GM21515 (cell line): ENCODE measurements at regions not wholly inside any gene's neighbourhood (a gene's known extent, or its start where the extent isn't known, plus 50 kb on each side); places are given as distances from the start of the nearest gene placed in this dataset.

Experiments used
- ATAC-seq: cut with Tn5 transposase; IDR thresholded peaks from one replicate; pipeline ENCODE4 v1.9.1; 2021; ENCODE audit not compliant: unreplicated experiment

DNA sequence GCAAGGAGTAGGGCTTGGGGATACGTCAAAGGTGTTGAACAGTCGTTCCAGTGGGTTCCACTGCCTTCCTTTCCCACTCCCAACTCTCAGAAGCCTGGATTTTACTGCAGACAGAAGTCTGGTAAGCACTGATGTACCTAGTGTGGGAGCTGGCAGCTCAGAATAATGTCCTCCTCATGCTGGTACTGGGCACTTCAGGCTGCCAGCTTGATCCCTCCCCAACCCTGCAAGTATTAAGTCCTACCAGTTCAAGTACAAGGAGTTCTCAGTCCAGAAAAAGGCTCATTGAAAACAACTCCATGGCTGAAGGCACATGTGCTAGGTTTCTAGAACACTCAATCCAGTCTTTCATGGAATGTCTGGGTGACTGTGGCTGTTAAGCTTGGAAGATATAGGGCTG lies 304.3 kb downstream of the NUAK1 start:
- no peak for ATAC-seq

DNA sequence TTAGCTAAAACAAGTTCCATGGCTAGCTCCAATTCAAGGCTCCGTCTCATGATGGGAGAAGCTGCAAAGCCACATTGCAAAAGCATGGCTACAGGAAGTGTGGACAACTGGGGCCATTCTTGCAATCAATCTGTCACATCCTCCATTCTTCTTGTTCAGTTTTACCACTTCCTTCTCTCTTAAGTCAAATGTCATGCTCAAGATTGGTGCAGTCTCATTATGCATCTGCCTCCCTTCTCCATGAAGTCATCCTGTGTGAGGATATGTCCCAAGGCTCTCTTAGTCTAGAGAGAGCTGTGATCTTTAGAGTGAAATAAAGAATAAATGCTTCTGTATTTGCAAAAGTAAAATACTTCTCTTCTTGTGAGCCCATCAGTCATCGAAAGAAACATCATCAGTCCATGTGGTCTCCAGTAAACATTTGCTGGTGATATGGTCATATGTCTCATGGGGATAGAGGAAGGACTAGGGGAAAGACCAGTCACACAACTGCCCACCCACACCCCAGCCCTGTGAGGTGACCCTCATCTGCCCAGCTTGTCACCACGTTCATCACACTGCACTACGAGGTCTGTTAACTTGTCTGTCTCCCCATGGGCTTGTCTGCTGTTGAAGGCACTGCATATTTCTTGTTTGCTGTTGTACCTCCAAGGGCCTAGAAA lies 303.0 kb downstream of the NUAK1 start:
- ATAC-seq: no peak

DNA sequence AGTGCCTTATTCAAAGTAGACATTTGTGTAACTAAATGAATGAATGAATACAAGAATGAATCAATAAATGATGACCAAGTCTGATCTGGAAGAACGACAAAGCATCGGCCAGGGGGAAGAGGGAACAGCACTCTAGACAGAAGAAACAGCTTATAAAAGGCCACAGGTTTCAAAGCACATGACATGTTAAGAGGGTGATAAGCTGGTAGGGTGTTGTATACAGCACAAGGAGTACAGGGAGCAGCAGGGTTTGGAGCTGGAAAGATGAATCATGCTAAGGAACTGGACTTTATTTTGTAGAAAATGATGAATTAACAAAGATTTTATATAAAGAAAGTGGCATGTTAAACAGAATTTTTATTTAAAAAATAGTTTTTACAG lies 302.5 kb downstream of the NUAK1 start:
- no peak for ATAC-seq

DNA sequence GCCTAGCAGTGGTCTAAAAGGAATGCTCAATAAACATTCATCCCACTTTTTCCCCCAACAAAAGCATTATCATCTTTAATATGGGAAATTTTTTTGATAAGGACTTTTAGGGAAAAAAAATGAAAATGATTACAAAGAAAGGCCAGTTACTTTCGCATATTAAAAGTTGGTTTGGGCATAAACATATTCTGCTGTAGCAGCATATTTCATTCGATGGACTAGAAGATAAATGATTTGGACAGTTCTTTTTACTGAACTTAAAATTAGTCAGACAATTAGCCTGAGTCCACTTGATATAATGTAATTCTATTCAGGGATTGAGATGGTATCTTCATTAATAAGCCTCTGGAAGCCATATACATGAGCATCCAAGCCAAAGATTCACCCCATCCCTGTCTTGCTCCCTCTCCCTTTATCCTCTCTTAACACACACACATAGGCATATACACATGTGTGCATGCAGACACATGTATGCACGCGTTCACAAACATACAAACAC lies 299.1 kb downstream of the NUAK1 start:
- ATAC-seq: no peak

DNA sequence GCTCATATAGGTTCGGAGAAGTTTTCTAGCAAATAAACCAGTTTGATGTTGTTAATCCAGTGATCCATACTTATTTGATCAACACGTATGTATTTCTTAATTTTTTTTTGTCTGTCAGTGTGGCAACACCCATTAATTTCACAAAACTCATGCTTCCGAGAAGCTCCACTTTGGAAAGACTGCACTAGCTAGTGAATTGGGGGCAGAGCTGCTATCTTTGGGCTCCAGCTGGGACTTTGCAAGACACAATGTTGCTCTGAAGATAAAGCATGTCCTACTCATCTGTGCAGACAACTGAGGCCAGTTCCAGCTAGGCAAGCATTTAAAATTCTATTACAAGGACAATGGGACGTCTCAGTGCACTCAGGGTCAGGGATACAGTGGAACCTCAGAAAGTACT lies 298.4 kb downstream of the NUAK1 start:
- ATAC-seq: no peak

DNA sequence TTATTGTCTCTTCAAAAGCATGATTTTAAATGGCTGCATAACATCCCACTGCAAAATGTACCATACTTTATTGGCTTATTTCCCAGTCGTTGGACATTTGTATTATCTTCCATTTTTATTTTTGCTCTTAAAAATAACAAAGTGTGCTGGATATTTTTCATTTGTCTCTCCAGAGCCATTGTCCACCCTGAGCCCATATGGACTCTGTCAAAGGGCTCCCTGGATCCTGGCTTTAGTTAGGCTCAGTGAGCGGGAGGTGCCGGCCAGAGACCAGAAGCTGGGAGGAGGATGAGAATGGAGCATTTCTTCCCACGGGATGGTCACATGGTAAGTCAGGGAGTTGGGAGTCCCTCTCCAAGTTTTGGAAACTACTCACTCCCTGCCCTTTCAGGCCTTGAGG lies 296.9 kb downstream of the NUAK1 start:
- no peak for ATAC-seq

DNA sequence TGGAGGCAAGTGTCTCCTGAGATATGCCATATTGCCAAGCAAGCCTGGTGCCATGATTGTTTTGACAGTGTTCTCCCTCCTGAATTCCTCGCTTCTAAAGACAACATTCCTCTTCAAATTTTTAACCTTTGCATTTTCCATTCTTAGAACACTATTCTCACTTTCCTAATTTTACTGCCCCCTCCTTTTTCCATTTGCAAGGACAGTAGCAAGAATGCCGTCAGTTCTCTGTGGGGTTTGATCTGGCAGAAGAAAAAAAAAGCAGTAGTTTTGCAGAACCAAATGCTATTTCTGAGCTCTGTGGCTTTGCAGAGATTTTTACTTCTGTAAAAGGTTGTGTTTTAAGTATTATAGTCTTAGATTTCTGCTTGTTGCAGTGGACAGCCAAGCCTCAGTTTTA lies 295.2 kb downstream of the NUAK1 start:
- no peak for ATAC-seq

DNA sequence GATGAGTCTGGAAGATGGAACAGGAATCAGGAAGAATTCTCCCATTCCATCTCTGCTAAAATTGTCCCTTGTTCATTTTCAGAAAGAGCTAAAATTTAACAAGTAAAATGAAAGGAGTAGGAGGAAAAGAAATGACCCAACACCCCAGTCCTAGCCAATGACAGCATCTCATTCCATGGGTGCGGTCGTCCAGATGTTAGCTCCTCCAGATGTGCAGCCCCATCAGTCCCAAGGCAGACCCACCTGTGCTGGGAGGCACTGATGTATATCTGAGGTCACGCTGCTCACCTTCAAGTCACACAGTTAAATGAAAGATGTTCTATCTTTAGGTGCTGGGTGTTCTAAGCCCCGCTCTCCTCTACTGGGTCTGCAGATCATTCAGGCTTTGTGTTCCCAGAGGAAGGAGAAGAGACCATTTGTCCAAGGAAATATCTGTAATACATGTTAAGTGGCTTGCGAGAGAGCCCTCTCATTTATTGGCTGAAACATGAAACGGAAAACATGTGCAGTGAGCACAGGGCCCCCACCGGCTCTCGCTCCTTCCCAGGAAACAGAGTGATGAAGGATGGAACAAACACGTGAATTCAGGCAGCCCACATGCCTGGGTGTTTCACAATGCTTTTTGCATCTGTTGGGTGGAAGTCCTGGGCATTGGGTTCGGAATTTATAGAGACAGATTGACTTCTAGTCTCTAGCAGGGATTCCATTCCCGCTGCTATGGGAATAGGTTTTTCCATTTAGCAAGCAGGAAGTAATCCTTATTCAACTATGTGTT lies 294.6 kb downstream of the NUAK1 start:
- ATAC-seq: no peak

DNA sequence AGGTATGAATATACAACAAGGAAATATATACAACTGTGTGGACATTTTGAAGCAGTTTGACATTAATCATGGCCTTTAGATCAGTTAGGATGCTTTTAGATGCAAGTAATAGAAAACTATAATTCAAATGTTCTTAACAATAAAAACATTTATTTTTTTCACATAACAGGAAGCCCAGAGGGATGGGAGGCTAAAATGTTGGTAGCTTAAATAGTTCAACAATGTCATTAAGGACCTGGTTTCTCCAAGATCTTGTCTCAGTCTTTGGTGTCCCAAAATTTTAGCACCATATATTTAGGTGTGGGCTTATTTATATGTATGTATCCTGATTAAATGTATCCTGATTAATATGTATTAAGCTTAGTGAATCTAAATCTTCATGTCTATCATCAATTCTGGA lies 292.4 kb downstream of the NUAK1 start:
- no peak for ATAC-seq

DNA sequence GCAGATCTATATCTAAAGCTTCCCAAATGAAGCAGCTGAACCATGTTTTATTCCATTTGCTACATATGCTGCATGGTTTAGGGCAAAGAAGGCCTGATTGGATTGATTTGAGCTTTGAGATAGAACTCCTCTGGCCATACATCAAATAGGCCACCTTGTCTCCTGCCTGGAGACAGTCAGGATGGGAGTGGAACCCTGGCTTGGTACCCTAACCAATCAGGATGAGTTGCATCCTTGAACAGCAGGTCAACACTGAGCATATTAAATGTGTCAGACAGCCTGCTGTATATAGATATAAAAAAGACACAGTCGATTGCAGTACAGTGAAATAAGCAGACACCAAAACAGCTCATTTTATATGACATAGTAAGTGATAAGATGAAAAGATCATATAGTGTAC lies 291.7 kb downstream of the NUAK1 start:
- ATAC-seq: no peak

DNA sequence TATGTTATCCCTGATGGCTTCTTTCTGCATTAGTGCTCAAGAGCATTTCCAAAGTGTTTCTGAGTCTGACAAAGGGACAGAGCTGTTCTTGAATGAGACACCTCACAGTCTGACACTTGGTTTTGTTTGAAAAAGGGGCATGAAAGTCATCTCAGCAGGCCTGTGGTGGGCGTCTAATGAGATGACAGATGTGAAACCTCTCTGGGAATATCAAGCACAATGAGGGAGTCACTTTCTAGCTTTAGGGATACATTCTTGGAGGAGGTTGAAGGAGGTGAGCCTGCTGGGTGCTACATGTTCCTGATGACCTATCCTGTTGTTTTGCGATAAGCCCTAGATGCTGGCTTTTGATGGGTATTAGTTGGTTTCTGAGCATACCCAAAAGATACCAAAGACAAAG lies 290.5 kb downstream of the NUAK1 start:
- no peak for ATAC-seq

DNA sequence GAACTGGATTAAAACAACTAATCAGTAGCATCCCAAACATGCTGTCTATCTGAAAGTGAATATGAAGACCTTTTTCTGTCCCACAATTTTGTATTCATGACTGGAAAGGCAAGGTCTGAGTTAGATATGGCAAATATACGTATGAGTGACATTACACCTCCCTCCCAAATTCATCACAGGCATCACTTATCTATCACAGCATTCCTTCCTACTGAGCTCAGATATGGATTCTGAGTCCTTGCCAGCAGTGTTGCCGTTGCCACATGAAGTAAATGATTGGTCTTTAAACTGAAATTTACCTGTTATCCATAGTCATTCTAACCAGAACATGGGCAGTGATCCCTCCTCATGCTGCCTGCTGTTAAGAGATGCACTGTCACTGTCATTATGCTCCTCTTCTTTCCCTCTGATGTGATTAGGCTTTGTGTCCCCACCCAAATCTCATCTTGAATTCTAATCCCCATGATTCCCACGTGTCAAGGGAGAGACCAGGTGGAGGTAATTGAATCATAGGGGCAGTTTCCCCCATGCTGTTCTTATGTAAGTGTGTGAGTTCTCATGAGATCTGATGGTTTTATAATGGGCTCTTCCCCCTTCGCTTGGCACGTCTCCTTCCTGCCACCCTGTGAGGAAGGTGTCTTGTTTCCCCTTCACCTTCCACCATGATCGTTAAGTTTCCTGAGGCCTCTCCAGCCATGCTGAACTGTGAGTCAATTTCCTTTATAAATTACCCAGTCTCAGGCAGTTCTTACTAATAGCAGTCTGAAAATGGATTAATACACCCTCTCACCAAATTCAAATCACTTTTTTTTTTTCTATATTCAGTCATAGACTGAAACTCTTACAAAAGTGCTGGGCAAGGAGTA lies 288.4 kb downstream of the NUAK1 start:
- ATAC-seq: no peak

DNA sequence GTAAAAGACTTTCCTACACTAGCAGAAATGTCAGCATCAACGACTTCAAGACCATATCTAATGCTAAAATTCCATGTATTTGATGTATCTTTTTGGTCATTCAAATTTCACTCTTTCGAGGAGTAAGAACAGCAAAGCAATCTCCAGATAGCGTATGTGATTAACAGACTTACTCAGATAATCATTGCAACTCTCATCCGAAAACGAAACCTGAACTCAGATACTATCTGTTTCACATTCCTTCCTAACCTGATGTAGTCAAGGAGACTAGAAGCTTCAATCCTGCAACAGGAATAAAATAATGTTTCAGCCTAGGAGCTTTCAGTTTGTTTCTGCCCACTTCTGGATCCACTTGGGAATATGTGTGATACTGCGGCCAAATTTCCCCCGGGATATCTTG lies 286.3 kb downstream of the NUAK1 start:
- ATAC-seq: no peak

DNA sequence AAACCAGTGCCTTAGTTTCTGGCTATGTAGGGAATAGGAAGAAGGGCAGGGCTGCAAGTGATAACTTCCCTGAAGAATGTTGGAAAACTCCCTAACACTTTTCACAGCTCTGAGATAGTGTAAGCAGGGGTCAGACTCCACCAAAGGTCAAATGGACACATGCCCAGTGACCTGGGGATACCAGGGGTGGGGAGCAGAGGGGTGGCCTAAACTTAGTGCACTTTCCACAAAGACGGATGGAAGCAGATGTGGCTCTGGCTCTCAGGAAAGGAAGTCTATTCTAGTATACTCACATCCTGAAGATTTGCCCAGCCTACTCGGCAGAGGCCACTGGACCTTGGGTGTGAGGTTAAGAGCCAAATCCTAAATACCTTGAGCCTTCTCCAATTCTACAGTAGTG lies 285.8 kb downstream of the NUAK1 start:
- ATAC-seq: no peak

DNA sequence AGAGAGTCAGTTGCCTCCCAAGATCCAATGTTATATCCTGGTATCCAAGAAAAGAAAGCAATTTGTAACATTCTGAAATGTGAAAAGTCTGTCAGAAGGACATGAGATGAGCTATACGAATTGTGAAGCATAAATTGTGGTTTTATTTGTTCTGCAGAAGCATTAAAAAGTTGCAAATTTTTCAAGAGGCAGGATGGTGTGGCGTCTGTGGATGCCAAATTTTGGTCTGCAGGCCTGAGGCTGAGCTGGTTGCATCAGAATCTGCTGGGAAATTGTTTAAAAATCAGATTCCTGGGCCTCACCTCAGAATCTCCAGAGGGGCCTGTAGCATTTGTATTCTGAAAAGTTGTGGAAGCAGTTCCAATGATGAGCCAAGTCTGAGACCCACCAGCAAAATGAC lies 284.7 kb downstream of the NUAK1 start:
- ATAC-seq: no peak

DNA sequence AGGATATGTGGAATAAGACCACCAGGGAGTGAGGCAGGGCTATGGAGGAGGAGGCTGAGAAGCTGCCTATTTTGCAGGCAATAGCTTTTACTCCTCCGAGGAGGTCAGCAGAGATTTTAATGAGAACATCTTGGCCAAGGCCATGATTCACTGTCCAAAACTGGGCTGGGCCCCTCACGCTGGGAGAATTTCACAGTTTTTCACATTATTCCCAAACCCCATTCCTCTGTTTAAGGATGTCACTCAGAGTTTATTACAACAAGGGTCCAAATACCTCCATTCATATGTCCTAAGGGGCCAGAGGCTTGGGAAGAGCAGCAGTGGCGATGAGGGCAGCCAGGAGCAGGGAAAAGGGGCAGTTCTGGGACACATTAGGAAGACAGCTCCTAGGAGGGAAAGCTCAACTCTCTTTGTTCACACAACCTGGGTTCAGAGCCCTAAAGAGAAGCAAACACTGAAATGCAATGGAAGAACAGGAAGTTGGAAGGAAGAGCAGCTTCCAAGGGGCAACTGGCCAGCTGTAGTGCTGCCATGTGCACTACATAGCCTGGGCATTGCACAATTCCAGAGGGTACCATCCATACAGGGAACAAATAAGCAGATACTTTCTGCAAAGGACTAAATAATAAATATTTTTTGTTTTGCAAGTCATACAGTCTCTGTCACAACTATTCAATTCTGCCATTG lies 283.2 kb downstream of the NUAK1 start:
- ATAC-seq: no peak

DNA sequence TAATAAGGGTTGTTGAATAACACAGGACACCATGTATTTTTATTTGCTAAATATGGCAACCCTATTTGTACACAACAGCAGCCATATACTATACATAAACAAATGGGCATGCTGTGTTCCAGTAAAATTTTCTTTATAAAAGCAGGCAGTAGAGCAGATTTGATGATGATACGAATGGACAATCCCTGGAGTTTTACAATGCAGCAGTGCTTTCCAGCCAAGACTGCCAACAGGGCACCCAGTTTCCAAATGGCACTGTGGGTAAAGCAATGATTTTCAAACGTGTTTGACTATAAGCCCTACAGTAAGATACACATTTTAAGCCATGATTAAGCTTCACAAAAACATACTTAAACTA lies 282.7 kb downstream of the NUAK1 start:
- ATAC-seq: no peak

DNA sequence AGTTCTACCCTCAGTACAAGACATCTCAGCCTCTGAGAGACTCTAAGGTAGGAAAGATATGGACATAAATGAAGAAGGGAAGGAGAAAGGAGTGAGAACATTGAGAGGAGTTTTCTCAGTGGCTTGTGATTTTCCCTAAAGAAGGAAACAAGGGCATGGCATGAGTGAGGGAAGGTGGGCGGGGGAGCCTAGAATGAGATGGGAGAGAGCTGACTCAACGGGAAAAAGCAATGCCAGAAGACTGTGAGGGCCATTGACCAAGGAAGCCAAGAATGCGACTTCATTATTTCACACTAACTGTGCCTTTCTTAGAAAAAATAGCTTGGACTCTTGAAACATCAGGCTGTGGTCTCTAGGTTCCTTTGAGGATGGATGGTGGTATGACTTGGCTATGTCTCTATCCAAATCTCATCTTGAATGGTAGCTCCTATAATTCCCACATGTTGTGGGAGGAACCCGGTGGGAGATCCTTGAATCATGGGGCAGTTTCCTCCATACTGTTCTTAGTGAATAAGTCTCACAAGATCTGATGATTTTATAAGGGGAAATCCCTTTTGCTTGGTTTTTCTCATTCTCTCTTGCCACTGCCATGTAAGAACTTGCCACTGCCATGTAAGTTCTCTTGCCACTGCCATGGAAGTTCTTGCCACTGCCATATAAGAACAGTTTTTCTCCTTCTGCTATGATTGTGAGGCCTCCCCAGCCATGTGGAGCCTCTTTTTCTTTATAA lies 279.6 kb downstream of the NUAK1 start:
- no peak for ATAC-seq

DNA sequence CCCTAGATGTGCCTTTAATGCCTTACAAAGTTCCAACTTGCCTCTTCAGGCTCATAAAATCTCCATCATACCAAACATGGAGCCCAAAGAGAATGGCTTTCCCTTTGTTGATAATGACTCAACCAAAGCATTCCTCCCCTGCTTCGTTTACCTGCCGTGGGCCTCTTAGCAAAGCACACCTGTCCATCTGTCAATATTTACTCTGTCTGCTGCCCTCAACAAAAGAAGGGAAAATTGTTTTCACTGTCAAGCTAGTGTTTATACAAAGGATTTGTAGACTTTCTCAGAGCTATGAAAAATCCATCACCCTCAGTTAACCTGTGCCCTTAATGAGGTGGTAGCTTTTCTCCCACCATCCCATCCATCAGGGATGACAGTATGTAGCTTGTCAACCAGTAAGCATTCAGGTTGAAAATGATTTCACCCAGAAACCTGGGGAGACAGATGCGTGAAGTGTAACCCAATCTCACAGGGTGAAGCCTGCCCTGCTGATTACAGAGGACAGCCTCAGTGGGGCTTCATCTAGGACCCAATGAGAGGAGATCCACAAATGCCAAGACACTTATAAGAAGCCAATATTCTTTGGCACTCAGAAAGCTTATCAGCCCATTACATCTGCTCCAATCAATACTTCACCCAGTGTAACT lies 278.1 kb downstream of the NUAK1 start:
- no peak for ATAC-seq

DNA sequence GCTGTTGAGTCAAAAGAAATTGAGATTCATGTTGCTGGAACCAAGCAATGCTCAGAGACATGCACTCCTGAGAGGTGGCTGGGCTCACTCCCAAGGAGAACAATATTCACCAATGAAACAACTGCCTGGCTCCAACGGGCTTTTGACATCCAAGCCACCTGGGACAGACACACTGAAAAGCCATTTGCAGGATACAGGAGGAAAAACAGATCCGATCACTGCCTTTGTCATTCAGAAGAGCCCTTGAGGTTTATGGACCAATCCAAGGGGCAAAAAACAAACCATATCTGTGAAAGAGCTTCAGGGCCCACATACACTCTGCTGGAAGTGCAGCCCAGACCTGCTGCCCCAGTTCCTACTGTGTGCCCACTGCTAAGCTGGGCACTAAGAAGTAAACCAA lies 277.5 kb downstream of the NUAK1 start:
- ATAC-seq: no peak
